DMS 273 (cell line): ENCODE measurements at regions not wholly inside any gene's neighbourhood (a gene's known extent, or its start where the extent isn't known, plus 50 kb on each side); places are given as distances from the start of the nearest gene placed in this dataset.

Source experiments
- DNase-seq: peaks from one replicate; lab custom pipeline; 2025; ENCODE audit not compliant: unreplicated experiment; lab: John Stamatoyannopoulos, UW

- DNase-seq, result no peak
These were observed 1065.9 kb upstream of the CITED2 start for GRCh38 chr6:140440223-140440835.

- DNase-seq, result no peak
These were observed 1063.9 kb upstream of the CITED2 start for GRCh38 chr6:140438346-140438735.

- DNase-seq, result peak; percentile 78
These were observed 1063.3 kb upstream of the CITED2 start for GRCh38 chr6:140437619-140438345.

- no peak for DNase-seq
These were observed 1061.8 kb upstream of the CITED2 start for GRCh38 chr6:140436023-140436811.

GRCh38 chr6:140434761-140435160, 1060.3 kb upstream of the CITED2 start:
- DNase-seq, result no peak

GRCh38 chr6:140433072-140433471, 1058.6 kb upstream of the CITED2 start:
- DNase-seq, result no peak

GRCh38 chr6:140427842-140428241, 1053.4 kb upstream of the CITED2 start:
- DNase-seq, result peak; percentile 9

GRCh38 chr6:140414966-140415620, 1040.6 kb upstream of the CITED2 start:
- peak; percentile 34 for DNase-seq

GRCh38 chr6:140403020-140403419, 1028.6 kb upstream of the CITED2 start:
- no peak for DNase-seq

- no peak for DNase-seq
These were observed 1027.3 kb upstream of the CITED2 start for GRCh38 chr6:140401761-140402160.

GRCh38 chr6:140398076-140398475, 1023.6 kb upstream of the CITED2 start:
- DNase-seq, result no peak

GRCh38 chr6:140397106-140397505, 1022.7 kb upstream of the CITED2 start:
- no peak for DNase-seq

GRCh38 chr6:140393665-140394540, 1019.5 kb upstream of the CITED2 start:
- peak; percentile 60 for DNase-seq

GRCh38 chr6:140388815-140389214, 1014.4 kb upstream of the CITED2 start:
- DNase-seq, result no peak

GRCh38 chr6:140388192-140388802, 1013.8 kb upstream of the CITED2 start:
- DNase-seq, result no peak

GRCh38 chr6:140385679-140386078, 1011.2 kb upstream of the CITED2 start:
- DNase-seq, result no peak

- no peak for DNase-seq
These were observed 1007.9 kb upstream of the CITED2 start for GRCh38 chr6:140382355-140382754.

GRCh38 chr6:140380427-140381218, 1006.2 kb upstream of the CITED2 start:
- peak; percentile 47 for DNase-seq

GRCh38 chr6:140379919-140380318, 1005.5 kb upstream of the CITED2 start:
- peak; percentile 47 for DNase-seq
